ENCODE measurements at regions not wholly inside any gene's neighbourhood (a gene's known extent, or its start where the extent isn't known, plus 50 kb on each side); places are given as distances from the start of the nearest gene placed in this dataset.

DNA sequence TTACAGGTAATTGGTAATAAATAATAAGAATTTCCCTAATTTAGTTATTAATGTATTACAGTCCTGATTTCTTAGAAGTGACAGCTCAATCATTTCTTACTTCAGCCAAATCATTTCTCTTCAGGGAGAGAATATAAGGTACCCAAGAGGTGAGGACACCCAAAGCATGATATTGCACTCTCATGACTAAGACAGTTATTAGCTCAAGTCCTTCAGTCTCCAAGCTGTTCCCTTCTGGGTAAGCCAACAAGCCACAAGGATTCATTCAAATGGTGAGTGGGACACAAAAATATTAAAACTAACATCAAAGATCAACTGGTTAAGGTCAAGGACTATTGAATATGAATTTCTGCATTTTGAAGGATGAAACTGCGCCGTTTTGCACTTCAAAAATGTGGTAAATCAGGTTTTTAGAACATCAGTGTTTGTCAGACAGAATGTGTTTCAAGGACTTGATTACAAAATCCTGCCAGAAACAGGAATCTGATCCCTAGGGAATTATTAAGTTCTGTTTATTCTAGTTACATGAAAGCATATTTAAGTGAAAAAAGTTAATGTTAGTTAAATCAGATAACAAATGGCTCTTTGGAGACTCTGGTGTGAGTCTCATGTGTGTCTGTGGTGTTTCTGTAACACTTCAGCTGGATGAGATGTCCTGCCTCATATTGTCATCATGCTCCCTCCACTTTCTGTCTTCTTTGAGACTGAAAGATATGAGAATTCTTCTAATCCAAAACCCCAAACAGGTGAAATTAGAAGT, 101.7 kb upstream of the COL8A1 start:
- no peak overlapping the region for H3K27ac Mint-ChIP-seq (ENCODE audit: low read depth, unreplicated experiment)

DNA sequence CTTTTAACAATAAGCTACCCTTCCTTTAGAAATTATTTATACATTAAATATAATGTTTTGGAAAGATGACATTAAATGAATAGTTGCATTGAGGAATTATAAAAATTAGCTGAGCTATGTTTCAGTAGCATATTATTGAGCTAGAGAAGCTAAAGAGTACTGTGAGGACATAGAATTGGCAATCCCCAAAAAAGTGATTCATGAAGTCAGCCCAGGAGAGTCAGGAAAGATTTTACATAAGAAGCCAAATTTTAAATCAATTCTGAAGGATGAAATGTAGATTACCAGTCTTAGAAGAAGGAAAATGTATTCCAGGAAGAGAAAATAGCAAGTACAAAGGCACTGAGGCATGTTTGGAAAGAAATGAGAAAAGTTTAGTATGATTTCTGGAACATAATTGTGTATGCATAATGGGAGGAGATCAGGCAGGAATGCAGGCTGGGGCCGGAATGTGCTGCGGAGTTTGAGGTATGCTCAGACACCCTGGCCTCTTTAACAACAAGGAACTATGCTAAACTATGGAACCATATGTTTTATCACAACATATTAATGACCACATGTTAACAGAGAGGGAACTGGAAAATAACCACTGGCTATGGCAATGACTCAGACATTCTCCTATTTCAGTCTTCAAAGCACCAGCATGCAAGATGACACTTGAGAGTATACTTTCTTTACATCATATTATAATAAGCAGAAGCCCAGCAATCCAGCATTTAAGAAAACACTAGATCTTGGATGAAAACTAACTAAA, 103.3 kb upstream of the COL8A1 start:
- no peaks in the 10 kb centered on the region for H3K27me3 Mint-ChIP-seq (ENCODE audit: insufficient read depth, unreplicated experiment)
- H3K36me3 Mint-ChIP-seq (ENCODE audit: insufficient read depth, unreplicated experiment), result no peaks in the 10 kb centered on the region
- H3K27ac Mint-ChIP-seq (ENCODE audit: low read depth, unreplicated experiment), result peak overlapping the region; percentile 50
- POLR2A ChIA-PET, result interaction anchor here (0.7 to 1.5 kb wide), 3 partner anchors 39 to 103 kb away, joined by 3 to 7 read pairs (median 5); partner anchors contain the start of gene COL8A1
- H3K4me3 Mint-ChIP-seq (ENCODE audit: unreplicated experiment), result no peak overlapping the region
- no TSS peak for BruUV-seq (replicated peaks)
- intact Hi-C loops (cut with micrococcal nuclease), result loop anchor here (5.0 kb wide), 1 partner anchor 102 kb away; the partner anchor contains the start of gene COL8A1
- no peaks in the 10 kb centered on the region for H3K9me3 Mint-ChIP-seq (ENCODE audit: unreplicated experiment)
- TF ChIP-seq CTCF (IDR thresholded peaks at IDR 0.05; ENCODE audit: unreplicated experiment), result no peak
- DNase-seq (ENCODE audit: unreplicated experiment), result peak; percentile 79
- peaks cover 26% of the 10 kb centered on the region for H3K4me1 Mint-ChIP-seq (ENCODE audit: insufficient read depth, unreplicated experiment)
- CTCF ChIA-PET, result interaction anchor here (0.6 to 1.3 kb wide), 4 partner anchors 8 to 152 kb away, joined by 3 to 6 read pairs (median 4); no protein-coding TSS in a partner anchor

More for the DNA sequence above, 101.7 kb upstream of the COL8A1 start:
- TF ChIP-seq CTCF (IDR thresholded peaks at IDR 0.05; ENCODE audit: unreplicated experiment), result no peak
- H3K9me3 Mint-ChIP-seq (ENCODE audit: unreplicated experiment), result no peaks in the 10 kb centered on the region
- H3K4me1 Mint-ChIP-seq (ENCODE audit: insufficient read depth, unreplicated experiment), result peaks cover 26% of the 10 kb centered on the region
- no peaks in the 10 kb centered on the region for H3K36me3 Mint-ChIP-seq (ENCODE audit: insufficient read depth, unreplicated experiment)
- no peaks in the 10 kb centered on the region for H3K27me3 Mint-ChIP-seq (ENCODE audit: insufficient read depth, unreplicated experiment)
- BruUV-seq (replicated peaks), result no TSS peak
- ChIA-PET CTCF (interaction anchor here (0.6 to 1.3 kb wide), 2 partner anchors 10 to 106 kb away, joined by 5 to 6 read pairs; no protein-coding TSS in a partner anchor), POLR2A (interaction anchor here (0.9 kb wide), 1 partner anchor 10 kb away, joined by 3 read pairs; no protein-coding TSS in a partner anchor)
- no peak overlapping the region for H3K4me3 Mint-ChIP-seq (ENCODE audit: unreplicated experiment)
- DNase-seq (ENCODE audit: unreplicated experiment), result no peak
- intact Hi-C loops (cut with micrococcal nuclease), result loop anchor here (5.0 kb wide), 1 partner anchor 101 kb away; the partner anchor contains the start of gene COL8A1

GRCh38 chr3:99532246-99532645, 106.1 kb upstream of the COL8A1 start:
- intact Hi-C loops (cut with micrococcal nuclease), result no loop called here
- Mint-ChIP-seq H3K27me3 (ENCODE audit: insufficient read depth, unreplicated experiment) (no peaks in the 10 kb centered on the region), H3K9me3 (ENCODE audit: unreplicated experiment) (no peaks in the 10 kb centered on the region), H3K36me3 (ENCODE audit: insufficient read depth, unreplicated experiment) (no peaks in the 10 kb centered on the region), H3K4me1 (ENCODE audit: insufficient read depth, unreplicated experiment) (peaks cover 26% of the 10 kb centered on the region), H3K4me3 (ENCODE audit: unreplicated experiment) (no peak overlapping the region), H3K27ac (ENCODE audit: low read depth, unreplicated experiment) (peak overlapping the region; percentile 10)
- peak; percentile 29 for TF ChIP-seq CTCF (IDR thresholded peaks at IDR 0.05; ENCODE audit: unreplicated experiment)
- peak; percentile 80 for DNase-seq (ENCODE audit: unreplicated experiment)
- BruUV-seq (replicated peaks), result no TSS peak
- ChIA-PET POLR2A (interaction anchor here (0.6 to 0.9 kb wide), 4 partner anchors 10 to 33 kb away, joined by 3 to 5 read pairs (median 3); no protein-coding TSS in a partner anchor), CTCF (interaction anchor here (0.5 to 1.9 kb wide), 10 partner anchors 10 to 417 kb away, joined by 3 to 7 read pairs (median 4); no protein-coding TSS in a partner anchor)

DNA sequence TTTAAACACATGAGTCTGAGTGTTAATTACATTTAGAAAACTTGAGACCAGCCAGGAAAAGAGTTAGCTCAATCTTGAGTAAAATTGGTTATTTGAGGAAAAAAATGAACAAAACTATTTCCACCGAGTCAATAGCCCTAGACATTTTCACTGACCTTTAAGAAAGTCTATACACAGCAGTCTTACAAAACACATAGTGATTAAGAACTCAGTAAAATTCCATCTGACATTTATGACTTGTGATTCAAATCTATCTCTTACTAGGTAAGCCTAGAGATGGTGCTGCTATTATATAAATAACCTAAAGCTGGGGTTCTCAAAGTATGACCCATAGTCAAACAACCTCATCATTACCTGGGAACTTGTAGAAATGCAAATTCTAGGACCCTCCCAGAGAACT, 109.1 kb upstream of the COL8A1 start:
- Mint-ChIP-seq H3K4me1 (ENCODE audit: insufficient read depth, unreplicated experiment) (peaks cover 6% of the 10 kb centered on the region), H3K4me3 (ENCODE audit: unreplicated experiment) (no peak overlapping the region), H3K9me3 (ENCODE audit: unreplicated experiment) (peaks cover 14% of the 10 kb centered on the region), H3K27me3 (ENCODE audit: insufficient read depth, unreplicated experiment) (no peaks in the 10 kb centered on the region), H3K27ac (ENCODE audit: low read depth, unreplicated experiment) (no peak overlapping the region), H3K36me3 (ENCODE audit: insufficient read depth, unreplicated experiment) (no peaks in the 10 kb centered on the region)
- ChIA-PET CTCF (interaction anchor here (0.6 to 1.4 kb wide), 4 partner anchors 10 to 505 kb away, joined by 3 to 7 read pairs (median 4); no protein-coding TSS in a partner anchor), POLR2A (no interaction called here)
- no TSS peak for BruUV-seq (replicated peaks)
- no peak for TF ChIP-seq CTCF (IDR thresholded peaks at IDR 0.05; ENCODE audit: unreplicated experiment)
- no peak for DNase-seq (ENCODE audit: unreplicated experiment)
- intact Hi-C loops (cut with micrococcal nuclease), result no loop called here

All from MCF 10A (cell line).